Fibroblast of the aortic adventitia (primary cell): ENCODE measurements at regions not wholly inside any gene's neighbourhood (a gene's known extent, or its start where the extent isn't known, plus 50 kb on each side); places are given as distances from the start of the nearest gene placed in this dataset.
A peak's percentile ranks its signal among the peaks of the same experiment; 100 is the strongest.

Experiments
- DNase-seq: peaks from one replicate; pipeline ENCODE4 v3.0.0-alpha.2; 2010; ENCODE audit warnings: low read depth
- H3K4me3 ChIP-seq: 2 replicates; pipeline ENCODE4 v1.5.1; 2011; ENCODE audit warnings: low read depth, mild to moderate bottlenecking, control low read depth, low read length, moderate library complexity
- CTCF ChIP-seq: IDR thresholded peaks from 2 replicates; pipeline ENCODE4 v1.5.1; 2011; ENCODE audit warnings: mild to moderate bottlenecking, low read length, control low read depth, inconsistent platforms; ENCODE audit not compliant: insufficient read depth

- DNase-seq, result no peak
- TF ChIP-seq CTCF, result no peak
- no peak overlapping the region for H3K4me3 ChIP-seq
Measured at GRCh38 chr11:121884626-121885025, 231.4 kb downstream of the BLID start.

- no peak overlapping the region for H3K4me3 ChIP-seq
- peak; percentile 35 for DNase-seq
Measured at GRCh38 chr11:121881806-121882205, 234.2 kb downstream of the BLID start.

GRCh38 chr11:121877152-121877551, 238.9 kb downstream of the BLID start:
- TF ChIP-seq CTCF, result no peak
- H3K4me3 ChIP-seq, result no peak overlapping the region
- DNase-seq, result no peak

More at GRCh38 chr11:121881806-121882205, 234.2 kb downstream of the BLID start:
- TF ChIP-seq CTCF, result no peak

- no peak for TF ChIP-seq CTCF
- no peak overlapping the region for H3K4me3 ChIP-seq
- DNase-seq, result no peak
Measured at GRCh38 chr11:121873766-121874165, 242.2 kb downstream of the BLID start.

GRCh38 chr11:121872356-121872755, 243.7 kb downstream of the BLID start:
- no peak overlapping the region for H3K4me3 ChIP-seq
- TF ChIP-seq CTCF, result no peak
- DNase-seq, result no peak

GRCh38 chr11:121870206-121871045, 245.6 kb downstream of the BLID start:
- peak; percentile 23 for TF ChIP-seq CTCF

More at GRCh38 chr11:121870206-121871045, 245.6 kb downstream of the BLID start:
- no peak overlapping the region for H3K4me3 ChIP-seq
- DNase-seq, result peak; percentile 69
